Ovary (tissue), 3 donors: ENCODE measurements at regions not wholly inside any gene's neighbourhood (a gene's known extent, or its start where the extent isn't known, plus 50 kb on each side); places are given as distances from the start of the nearest gene placed in this dataset.

Source experiments
- EP300 ChIP-seq: sonication (generic); formaldehyde crosslinking; IDR thresholded peaks from one replicate; pipeline ENCODE4 v1.6.1; 2017; ENCODE audit warnings: antibody characterized with exemption
- POLR2A ChIP-seq: fragments of 450-650 bp; IDR thresholded peaks from one replicate; pipeline ENCODE4 v1.6.1; 2017; ENCODE audit warnings: antibody characterized with exemption, mild to moderate bottlenecking, moderate library complexity
- TF ChIP-seq, protein P1 (sequence below), 3 donors: fragments of 450-650 bp in 2 of 3; fragments of 200-600 bp in 1 of 3; IDR thresholded peaks; one replicate each; pipeline versions ENCODE4 v1.5.1 to v1.8.0; 2016 to 2022; ENCODE audit warnings: antibody characterized with exemption in 3 of 3, mild to moderate bottlenecking in 1 of 3
- donor health status: DM: no; HTN: no; CAD: no.

DNA sequence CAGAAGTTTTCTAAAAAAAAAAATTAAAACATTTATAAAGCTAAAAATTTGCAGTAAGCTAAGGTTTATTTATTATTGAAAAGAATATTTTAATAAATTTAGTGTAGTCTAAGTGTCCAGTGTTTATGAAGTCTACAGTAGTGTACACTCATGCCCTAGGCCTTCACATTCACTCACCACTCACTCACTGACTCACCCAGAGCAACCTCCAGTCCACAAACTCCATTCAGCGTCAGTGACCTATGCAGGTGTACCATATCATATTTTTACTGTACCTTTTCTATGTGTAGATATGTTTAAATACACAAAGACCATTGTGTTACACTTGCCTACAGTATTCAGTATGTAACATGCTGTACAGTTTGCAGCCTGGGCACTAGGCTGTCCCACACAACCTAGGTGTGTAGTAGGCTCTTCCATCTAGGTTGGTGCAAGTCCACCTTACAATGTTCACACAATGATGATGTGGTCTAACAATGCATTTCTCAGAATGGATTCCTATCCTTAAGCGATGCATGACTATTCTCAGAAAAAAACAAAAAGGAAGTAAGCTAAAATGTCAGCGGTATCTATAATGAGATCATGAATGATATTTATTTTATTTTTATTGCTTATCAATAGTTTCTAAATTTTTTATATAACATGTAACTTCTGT, 336.7 kb downstream of the AGTPBP1 start:
- TF ChIP-seq, protein P1, sequence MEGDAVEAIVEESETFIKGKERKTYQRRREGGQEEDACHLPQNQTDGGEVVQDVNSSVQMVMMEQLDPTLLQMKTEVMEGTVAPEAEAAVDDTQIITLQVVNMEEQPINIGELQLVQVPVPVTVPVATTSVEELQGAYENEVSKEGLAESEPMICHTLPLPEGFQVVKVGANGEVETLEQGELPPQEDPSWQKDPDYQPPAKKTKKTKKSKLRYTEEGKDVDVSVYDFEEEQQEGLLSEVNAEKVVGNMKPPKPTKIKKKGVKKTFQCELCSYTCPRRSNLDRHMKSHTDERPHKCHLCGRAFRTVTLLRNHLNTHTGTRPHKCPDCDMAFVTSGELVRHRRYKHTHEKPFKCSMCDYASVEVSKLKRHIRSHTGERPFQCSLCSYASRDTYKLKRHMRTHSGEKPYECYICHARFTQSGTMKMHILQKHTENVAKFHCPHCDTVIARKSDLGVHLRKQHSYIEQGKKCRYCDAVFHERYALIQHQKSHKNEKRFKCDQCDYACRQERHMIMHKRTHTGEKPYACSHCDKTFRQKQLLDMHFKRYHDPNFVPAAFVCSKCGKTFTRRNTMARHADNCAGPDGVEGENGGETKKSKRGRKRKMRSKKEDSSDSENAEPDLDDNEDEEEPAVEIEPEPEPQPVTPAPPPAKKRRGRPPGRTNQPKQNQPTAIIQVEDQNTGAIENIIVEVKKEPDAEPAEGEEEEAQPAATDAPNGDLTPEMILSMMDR (IDR thresholded peaks at IDR 0.05) = no peak
- TF ChIP-seq POLR2A (no peak), EP300 (no peak)
